ENCODE measurements at regions not wholly inside any gene's neighbourhood (a gene's known extent, or its start where the extent isn't known, plus 50 kb on each side); places are given as distances from the start of the nearest gene placed in this dataset.

- POLR2A ChIA-PET: no interaction called here
- CTCF ChIA-PET: no interaction called here
- Histone ChIP-seq H3K4me1 (ENCODE audit: control insufficient read depth in 1 of 2, extremely low read depth in 1 of 2, insufficient read depth in 2 of 2, low read length in 2 of 2) (no peaks in the 10 kb centered on the region), H3K9me3 (no peaks in the 10 kb centered on the region), H3K36me3 (ENCODE audit: control insufficient read depth in 2 of 2, extremely low read depth in 1 of 2, insufficient read depth in 1 of 2, low read length in 1 of 2) (no peaks in the 10 kb centered on the region), H3K27ac (ENCODE audit: low read length) (no peak overlapping the region), H3K27me3 (replicated peaks in 1 of 2; ENCODE audit: control insufficient read depth in 2 of 2, extremely low read depth in 1 of 2, insufficient read depth in 2 of 2, low read length in 1 of 2) (no peaks in the 10 kb centered on the region), H3K4me3 (ENCODE audit: control insufficient read depth in 1 of 2, extremely low read depth in 1 of 2, low read length in 1 of 2) (no peak overlapping the region)
- Mint-ChIP-seq H3K4me3 (no peak overlapping the region), H3K27ac (no peak overlapping the region), H3K27me3 (peaks cover 0 to 9% of the 10 kb centered on the region in 2 donors), H3K36me3 (no peaks in the 10 kb centered on the region), H3K4me1 (no peaks in the 10 kb centered on the region), H3K9me3 (no peaks in the 10 kb centered on the region)
- WGBS (ENCODE audit: insufficient coverage): 33% methylated on average over 1 of the region's 1 CpG
- DNase-seq (no peak), ATAC-seq (replicated peaks in 1 of 4) (no peak)
Measured at GRCh38 chrX:69085151-69085550, 80.1 kb downstream of the PJA1 start.

GRCh38 chrX:69083801-69084200 is 81.5 kb downstream of the PJA1 start:
- no peaks in the 10 kb centered on the region for H3K4me1 Mint-ChIP-seq
- no peak overlapping the region for H3K4me3 Mint-ChIP-seq
- POLR2A ChIA-PET: interaction anchor here in 1 of 2 donors (0.6 kb wide), 1 partner anchor 190 kb away, joined by 3 read pairs; no protein-coding TSS in a partner anchor

GRCh38 chrX:69083361-69083760 is 81.9 kb downstream of the PJA1 start:
- POLR2A ChIA-PET: interaction anchor here in 1 of 2 donors (0.6 kb wide), 1 partner anchor 190 kb away, joined by 3 read pairs; no protein-coding TSS in a partner anchor
- Histone ChIP-seq H3K27ac (ENCODE audit: low read length) (no peak overlapping the region), H3K9me3 (no peaks in the 10 kb centered on the region), H3K4me3 (ENCODE audit: control insufficient read depth in 1 of 2, extremely low read depth in 1 of 2, low read length in 1 of 2) (no peak overlapping the region), H3K36me3 (ENCODE audit: control insufficient read depth in 2 of 2, extremely low read depth in 1 of 2, insufficient read depth in 1 of 2, low read length in 1 of 2) (no peaks in the 10 kb centered on the region), H3K27me3 (replicated peaks in 1 of 2; ENCODE audit: control insufficient read depth in 2 of 2, extremely low read depth in 1 of 2, insufficient read depth in 2 of 2, low read length in 1 of 2) (peaks cover 0 to 3% of the 10 kb centered on the region in 2 experiments), H3K4me1 (ENCODE audit: control insufficient read depth in 1 of 2, extremely low read depth in 1 of 2, insufficient read depth in 2 of 2, low read length in 2 of 2) (no peaks in the 10 kb centered on the region)
- DNase-seq (no peak), ATAC-seq (replicated peaks in 1 of 4) (no peak)
- H3K9me3 Mint-ChIP-seq: no peaks in the 10 kb centered on the region
- no peak overlapping the region for H3K4me3 Mint-ChIP-seq
- no CpG with 5 or more reads among the region's 3 CpGs for WGBS (ENCODE audit: insufficient coverage)
- H3K27ac Mint-ChIP-seq: no peak overlapping the region
- H3K36me3 Mint-ChIP-seq: no peaks in the 10 kb centered on the region
- peaks cover 0 to 9% of the 10 kb centered on the region in 2 donors for H3K27me3 Mint-ChIP-seq
- no peaks in the 10 kb centered on the region for H3K4me1 Mint-ChIP-seq
- CTCF ChIA-PET: interaction anchor here in 1 of 2 donors (0.6 kb wide), 2 partner anchors 12 to 181 kb away, joined by 3 read pairs; no protein-coding TSS in a partner anchor

More at GRCh38 chrX:69083801-69084200, 81.5 kb downstream of the PJA1 start:
- Histone ChIP-seq H3K9me3 (no peaks in the 10 kb centered on the region), H3K27ac (ENCODE audit: low read length) (no peak overlapping the region), H3K4me3 (ENCODE audit: control insufficient read depth in 1 of 2, extremely low read depth in 1 of 2, low read length in 1 of 2) (no peak overlapping the region), H3K4me1 (ENCODE audit: control insufficient read depth in 1 of 2, extremely low read depth in 1 of 2, insufficient read depth in 2 of 2, low read length in 2 of 2) (no peaks in the 10 kb centered on the region), H3K27me3 (replicated peaks in 1 of 2; ENCODE audit: control insufficient read depth in 2 of 2, extremely low read depth in 1 of 2, insufficient read depth in 2 of 2, low read length in 1 of 2) (peaks cover 0 to under 1% of the 10 kb centered on the region in 2 experiments), H3K36me3 (ENCODE audit: control insufficient read depth in 2 of 2, extremely low read depth in 1 of 2, insufficient read depth in 1 of 2, low read length in 1 of 2) (no peaks in the 10 kb centered on the region)
- Mint-ChIP-seq H3K27ac (no peak overlapping the region), H3K9me3 (no peaks in the 10 kb centered on the region), H3K36me3 (no peaks in the 10 kb centered on the region), H3K27me3 (peaks cover 0 to 7% of the 10 kb centered on the region in 2 donors)
- WGBS (ENCODE audit: insufficient coverage): no CpG with 5 or more reads among the region's 4 CpGs
- ATAC-seq (replicated peaks in 1 of 4) (no peak), DNase-seq (no peak)
- CTCF ChIA-PET: interaction anchor here in 1 of 2 donors (0.6 kb wide), 2 partner anchors 12 to 180 kb away, joined by 3 read pairs; no protein-coding TSS in a partner anchor

- Mint-ChIP-seq H3K4me1 (no peaks in the 10 kb centered on the region), H3K27ac (no peak overlapping the region), H3K4me3 (no peak overlapping the region), H3K36me3 (no peaks in the 10 kb centered on the region), H3K27me3 (peaks cover 0 to 11% of the 10 kb centered on the region in 2 donors), H3K9me3 (no peaks in the 10 kb centered on the region)
- no peaks in the 10 kb centered on the region for H3K9me3 ChIP-seq
- CTCF ChIA-PET: no interaction called here
- H3K4me3 ChIP-seq (ENCODE audit: control insufficient read depth in 1 of 2, extremely low read depth in 1 of 2, low read length in 1 of 2): no peak overlapping the region
- 100% methylated on average over 1 of the region's 7 CpGs for WGBS (ENCODE audit: insufficient coverage)
- ATAC-seq (replicated peaks in 1 of 4) (no peak), DNase-seq (no peak)
- POLR2A ChIA-PET: interaction anchor here in 1 of 2 donors (0.6 kb wide), 1 partner anchor 1776 kb away, joined by 4 read pairs; no protein-coding TSS in a partner anchor
- H3K36me3 ChIP-seq (ENCODE audit: control insufficient read depth in 2 of 2, extremely low read depth in 1 of 2, insufficient read depth in 1 of 2, low read length in 1 of 2): no peaks in the 10 kb centered on the region
- H3K27ac ChIP-seq (ENCODE audit: low read length): no peak overlapping the region
- peaks cover 0 to 3% of the 10 kb centered on the region in 2 experiments for H3K27me3 ChIP-seq (replicated peaks in 1 of 2; ENCODE audit: control insufficient read depth in 2 of 2, extremely low read depth in 1 of 2, insufficient read depth in 2 of 2, low read length in 1 of 2)
- no peaks in the 10 kb centered on the region for H3K4me1 ChIP-seq (ENCODE audit: control insufficient read depth in 1 of 2, extremely low read depth in 1 of 2, insufficient read depth in 2 of 2, low read length in 2 of 2)
Measured at GRCh38 chrX:69082753-69083150, 82.5 kb downstream of the PJA1 start.

GRCh38 chrX:69082055-69082752 is 83.0 kb downstream of the PJA1 start:
- Mint-ChIP-seq H3K9me3 (no peaks in the 10 kb centered on the region), H3K27ac (no peak overlapping the region), H3K27me3 (peaks cover 0 to 11% of the 10 kb centered on the region in 2 donors), H3K4me3 (no peak overlapping the region), H3K36me3 (no peaks in the 10 kb centered on the region), H3K4me1 (no peaks in the 10 kb centered on the region)
- DNase-seq (no peak), ATAC-seq (replicated peaks in 1 of 4) (no peak)
- Histone ChIP-seq H3K4me1 (ENCODE audit: control insufficient read depth in 1 of 2, extremely low read depth in 1 of 2, insufficient read depth in 2 of 2, low read length in 2 of 2) (no peaks in the 10 kb centered on the region), H3K4me3 (ENCODE audit: control insufficient read depth in 1 of 2, extremely low read depth in 1 of 2, low read length in 1 of 2) (no peak overlapping the region), H3K36me3 (ENCODE audit: control insufficient read depth in 2 of 2, extremely low read depth in 1 of 2, insufficient read depth in 1 of 2, low read length in 1 of 2) (no peaks in the 10 kb centered on the region), H3K9me3 (no peaks in the 10 kb centered on the region), H3K27me3 (replicated peaks in 1 of 2; ENCODE audit: control insufficient read depth in 2 of 2, extremely low read depth in 1 of 2, insufficient read depth in 2 of 2, low read length in 1 of 2) (peaks cover 0 to 3% of the 10 kb centered on the region in 2 experiments), H3K27ac (ENCODE audit: low read length) (no peak overlapping the region)
- 83% methylated on average over 2 of the region's 10 CpGs for WGBS (ENCODE audit: insufficient coverage)
- ChIA-PET POLR2A (interaction anchor here in 1 of 2 donors (0.6 kb wide), 1 partner anchor 1776 kb away, joined by 4 read pairs; no protein-coding TSS in a partner anchor), CTCF (no interaction called here)

- CTCF ChIA-PET: no interaction called here
- POLR2A ChIA-PET: no interaction called here
- Mint-ChIP-seq H3K9me3 (no peaks in the 10 kb centered on the region), H3K27ac (no peak overlapping the region), H3K4me3 (no peak overlapping the region), H3K4me1 (no peaks in the 10 kb centered on the region), H3K36me3 (no peaks in the 10 kb centered on the region), H3K27me3 (peaks cover 0 to 8% of the 10 kb centered on the region in 2 donors)
- Histone ChIP-seq H3K27ac (ENCODE audit: low read length) (no peak overlapping the region), H3K27me3 (replicated peaks in 1 of 2; ENCODE audit: control insufficient read depth in 2 of 2, extremely low read depth in 1 of 2, insufficient read depth in 2 of 2, low read length in 1 of 2) (peaks cover 0 to 3% of the 10 kb centered on the region in 2 experiments), H3K36me3 (ENCODE audit: control insufficient read depth in 2 of 2, extremely low read depth in 1 of 2, insufficient read depth in 1 of 2, low read length in 1 of 2) (no peaks in the 10 kb centered on the region), H3K4me1 (ENCODE audit: control insufficient read depth in 1 of 2, extremely low read depth in 1 of 2, insufficient read depth in 2 of 2, low read length in 2 of 2) (no peaks in the 10 kb centered on the region), H3K9me3 (no peaks in the 10 kb centered on the region), H3K4me3 (ENCODE audit: control insufficient read depth in 1 of 2, extremely low read depth in 1 of 2, low read length in 1 of 2) (no peak overlapping the region)
- no peak for ATAC-seq (replicated peaks in 1 of 4)
- DNase-seq: no peak
- WGBS (ENCODE audit: insufficient coverage): 88% methylated on average over 4 of the region's 15 CpGs
Measured at GRCh38 chrX:69080855-69081465, 84.3 kb downstream of the PJA1 start.

Measured in T-cell (primary cell).